GM10248 (cell line): ENCODE measurements at regions not wholly inside any gene's neighbourhood (a gene's known extent, or its start where the extent isn't known, plus 50 kb on each side); places are given as distances from the start of the nearest gene placed in this dataset.

Source experiments
- CTCF ChIA-PET: fragments of 300-600 bp; sonication (Branson Sonifier 250); formaldehyde crosslinking; extraction: SDS; loops from one replicate; lab custom pipeline; 2021; ENCODE audit warnings: antibody characterized with exemption; lab: Yijun Ruan, JAX
- POLR2A ChIA-PET: fragments of 350-650 bp; sonication (Branson Sonifier 250); formaldehyde crosslinking; extraction: SDS; loops from one replicate; lab custom pipeline; 2020; ENCODE audit warnings: antibody characterized with exemption; lab: Yijun Ruan, JAX
- DNase-seq: peaks from one replicate; pipeline ENCODE4 v3.0.0; 2012; ENCODE audit errors: extremely low spot score
- TF ChIP-seq, protein P1 (sequence below): IDR thresholded peaks from 2 replicates; pipeline ENCODE4 v1.5.1; 2012; ENCODE audit warnings: mild to moderate bottlenecking, low read depth; ENCODE audit errors: extremely low read depth, missing control alignments, control extremely low read depth

DNA sequence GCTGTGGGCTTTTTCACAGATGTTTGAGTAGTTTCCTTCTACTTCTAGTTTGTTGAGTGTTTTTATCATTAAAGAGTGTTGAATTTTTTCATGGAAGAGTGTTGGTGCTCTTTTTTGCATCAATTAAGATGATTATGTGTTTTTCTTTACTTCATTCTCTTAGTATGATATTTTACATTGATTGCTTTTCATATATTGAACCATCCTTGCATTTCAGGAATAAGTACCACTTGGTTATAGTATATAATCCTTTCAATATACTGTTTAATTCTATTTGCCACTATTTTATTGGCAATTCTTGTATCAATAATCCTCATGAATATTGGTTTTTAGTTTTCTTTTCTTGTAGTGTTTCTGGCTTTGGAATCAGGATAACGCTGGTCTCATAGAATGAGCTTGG lies 113.7 kb upstream of the PRDM1 start:
- ChIA-PET CTCF (interaction anchor here (1.3 kb wide), 1 partner anchor 21 kb away, joined by 3 read pairs; no protein-coding TSS in a partner anchor), POLR2A (no interaction called here)
- DNase-seq: no peak
- TF ChIP-seq, protein P1, sequence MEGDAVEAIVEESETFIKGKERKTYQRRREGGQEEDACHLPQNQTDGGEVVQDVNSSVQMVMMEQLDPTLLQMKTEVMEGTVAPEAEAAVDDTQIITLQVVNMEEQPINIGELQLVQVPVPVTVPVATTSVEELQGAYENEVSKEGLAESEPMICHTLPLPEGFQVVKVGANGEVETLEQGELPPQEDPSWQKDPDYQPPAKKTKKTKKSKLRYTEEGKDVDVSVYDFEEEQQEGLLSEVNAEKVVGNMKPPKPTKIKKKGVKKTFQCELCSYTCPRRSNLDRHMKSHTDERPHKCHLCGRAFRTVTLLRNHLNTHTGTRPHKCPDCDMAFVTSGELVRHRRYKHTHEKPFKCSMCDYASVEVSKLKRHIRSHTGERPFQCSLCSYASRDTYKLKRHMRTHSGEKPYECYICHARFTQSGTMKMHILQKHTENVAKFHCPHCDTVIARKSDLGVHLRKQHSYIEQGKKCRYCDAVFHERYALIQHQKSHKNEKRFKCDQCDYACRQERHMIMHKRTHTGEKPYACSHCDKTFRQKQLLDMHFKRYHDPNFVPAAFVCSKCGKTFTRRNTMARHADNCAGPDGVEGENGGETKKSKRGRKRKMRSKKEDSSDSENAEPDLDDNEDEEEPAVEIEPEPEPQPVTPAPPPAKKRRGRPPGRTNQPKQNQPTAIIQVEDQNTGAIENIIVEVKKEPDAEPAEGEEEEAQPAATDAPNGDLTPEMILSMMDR: no peak

DNA sequence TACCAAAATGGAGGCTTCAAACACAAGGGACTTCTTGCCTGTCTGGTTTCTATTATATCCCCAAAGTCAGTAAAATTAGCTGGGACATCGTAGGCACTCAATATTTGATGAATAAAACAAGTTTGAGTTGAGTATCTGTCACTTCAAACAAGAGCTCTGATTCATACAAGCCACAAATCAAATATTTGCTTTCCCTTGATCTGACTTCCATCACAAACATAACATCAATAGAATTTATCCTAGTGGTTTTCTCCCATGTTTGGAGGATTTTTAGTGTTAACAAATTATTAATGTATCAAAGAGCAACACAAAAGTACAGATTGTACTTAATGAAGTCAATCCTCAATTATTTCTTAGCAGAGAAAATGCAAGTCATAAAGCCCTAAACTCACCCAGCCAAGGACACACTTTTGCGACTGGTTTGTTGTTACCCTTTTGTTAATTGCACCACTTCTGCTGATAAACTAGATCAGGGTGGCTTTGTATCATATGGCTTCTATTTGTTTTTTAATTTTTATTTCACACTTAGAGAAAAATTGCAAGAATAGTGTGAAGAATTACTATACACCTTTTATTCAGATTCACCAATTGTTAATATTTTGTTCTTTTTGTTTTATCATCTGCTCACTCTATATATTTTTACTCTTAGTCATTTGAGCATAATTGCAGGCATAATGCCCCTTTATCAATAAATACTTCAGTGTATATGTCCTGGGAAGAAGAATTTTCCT lies 117.4 kb upstream of the PRDM1 start:
- ChIA-PET POLR2A (no interaction called here), CTCF (no interaction called here)
- TF ChIP-seq, protein P1: no peak
- DNase-seq: no peak

DNA sequence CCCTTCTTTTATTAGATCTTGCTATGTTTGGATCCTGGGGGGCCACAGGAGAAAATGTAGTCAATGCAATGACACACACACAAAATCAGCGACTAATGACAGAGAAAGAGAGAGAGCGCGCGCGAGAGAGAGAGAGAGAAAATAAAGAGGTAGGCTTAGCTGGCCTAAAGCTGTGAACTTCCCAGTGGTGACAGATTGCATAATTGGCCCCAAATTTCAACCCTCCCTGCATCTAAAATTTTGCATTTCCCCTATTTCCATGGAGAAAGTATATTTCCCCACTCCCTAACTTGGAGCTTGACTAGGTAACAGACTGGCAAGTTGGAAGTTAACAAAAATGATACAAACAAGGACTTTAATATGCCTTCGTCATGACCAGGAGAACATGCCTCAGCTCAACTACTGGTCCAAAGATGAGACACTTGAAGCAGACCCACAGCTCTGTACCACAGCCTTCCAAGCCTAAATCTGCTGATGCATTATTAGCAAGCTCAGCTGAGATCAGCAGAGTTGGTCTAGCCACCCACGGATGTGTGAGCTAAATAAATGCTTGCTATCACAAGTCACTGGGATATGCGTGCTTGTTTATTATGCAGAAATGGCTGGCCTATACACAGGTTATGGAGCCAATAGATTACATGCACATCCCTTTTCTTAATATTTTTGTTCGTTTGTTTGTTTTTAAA lies 118.1 kb upstream of the PRDM1 start:
- TF ChIP-seq, protein P1: no peak
- CTCF ChIA-PET: no interaction called here
- POLR2A ChIA-PET: no interaction called here
- no peak for DNase-seq

DNA sequence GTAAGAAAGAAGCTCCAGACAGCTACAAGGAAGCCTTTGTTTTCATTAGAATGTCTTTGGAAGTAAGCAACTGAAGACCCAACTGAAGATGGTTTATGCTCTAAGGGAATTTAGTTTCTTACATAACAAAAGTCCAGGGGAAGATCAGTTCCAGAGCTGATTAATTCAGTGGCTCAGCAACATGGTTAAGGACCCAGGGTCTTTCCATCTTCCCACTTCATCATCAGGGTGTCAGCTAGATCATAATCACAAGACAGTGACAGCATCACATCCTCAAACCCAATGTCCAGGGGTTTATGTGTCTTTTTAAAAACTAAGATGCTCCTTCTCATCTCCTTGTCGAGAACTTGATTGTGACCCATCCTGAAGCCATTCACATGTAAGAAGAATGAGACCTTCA lies 119.7 kb upstream of the PRDM1 start:
- CTCF ChIA-PET: interaction anchor here (0.8 kb wide), 1 partner anchor 17 kb away, joined by 3 read pairs; no protein-coding TSS in a partner anchor
- no peak for DNase-seq
- POLR2A ChIA-PET: no interaction called here
- TF ChIP-seq, protein P1: no peak

DNA sequence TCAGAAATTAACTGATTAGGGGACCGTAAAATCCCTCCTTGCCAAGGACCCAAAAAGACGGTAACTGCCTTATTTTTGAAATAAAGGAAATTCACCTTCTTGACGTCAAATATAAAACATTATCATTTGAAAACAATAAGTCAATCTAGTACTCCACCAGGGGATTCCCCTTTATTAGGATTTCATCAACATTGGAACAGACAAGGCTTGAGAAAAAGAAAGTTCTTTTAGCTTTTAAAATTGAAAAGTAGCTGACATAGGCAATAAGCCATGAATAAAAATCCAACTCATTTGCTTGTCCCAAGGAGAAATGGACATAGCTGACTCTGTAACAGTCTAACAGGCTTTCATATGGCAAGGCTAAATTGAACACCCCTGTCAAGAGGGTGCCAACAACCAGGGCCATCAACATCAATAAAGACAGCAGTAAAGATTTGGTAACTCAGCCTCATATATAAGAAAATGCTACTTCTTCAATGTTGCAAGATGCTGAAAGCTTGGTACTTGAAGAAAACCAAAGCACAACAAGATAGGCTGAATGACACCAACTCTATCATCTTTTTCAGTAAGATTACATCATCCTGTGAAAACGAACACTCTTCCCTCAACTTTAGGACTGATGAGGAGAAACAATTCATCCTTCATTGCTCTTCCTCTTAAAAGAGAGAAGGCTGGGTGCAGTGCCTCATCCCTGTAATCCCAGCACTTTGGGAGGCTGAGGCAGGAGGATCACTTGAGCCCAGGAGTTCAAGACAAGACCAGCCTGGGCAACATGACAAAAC lies 121.0 kb upstream of the PRDM1 start:
- CTCF ChIA-PET: interaction anchor here (1.2 kb wide), 1 partner anchor 31 kb away, joined by 3 read pairs; no protein-coding TSS in a partner anchor
- no peak for DNase-seq
- POLR2A ChIA-PET: no interaction called here
- TF ChIP-seq, protein P1: no peak

DNA sequence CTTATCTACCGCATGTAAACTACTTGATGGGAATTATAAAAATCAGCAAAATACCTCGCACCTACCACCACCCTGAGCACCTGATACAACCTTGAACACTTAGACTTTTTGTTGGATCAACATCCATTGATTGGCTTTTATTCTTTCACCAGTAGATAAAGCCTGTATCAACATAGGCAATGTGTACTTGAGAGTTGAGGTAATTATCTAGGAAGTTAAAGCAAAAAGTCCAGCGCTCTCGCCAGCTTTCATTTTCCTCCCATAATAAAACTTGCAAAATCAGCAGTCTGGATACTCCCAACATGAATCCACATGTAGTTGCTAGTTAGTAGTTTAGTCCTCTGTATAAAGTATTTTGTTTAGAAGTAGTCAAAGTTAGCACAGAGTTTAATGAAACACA lies 132.0 kb upstream of the PRDM1 start:
- ChIA-PET POLR2A (no interaction called here), CTCF (no interaction called here)
- TF ChIP-seq, protein P1: no peak
- DNase-seq: no peak
